ENCODE measurements at regions not wholly inside any gene's neighbourhood (a gene's known extent, or its start where the extent isn't known, plus 50 kb on each side); places are given as distances from the start of the nearest gene placed in this dataset.

- WGBS, 2 donors: 54 to 71% methylated on average over 16 of the region's 16 CpGs
- H3K4me3 ChIP-seq: no peak overlapping the region
- TF ChIP-seq POLR2A (IDR thresholded peaks at IDR 0.05) (no peak), POLR2AphosphoS5 (IDR thresholded peaks at IDR 0.05) (no peak), EP300 (IDR thresholded peaks at IDR 0.05) (no peak), CTCF (IDR thresholded peaks at IDR 0.05) (no peak)
- no peak for DNase-seq
- H3K36me3 ChIP-seq: no peaks in the 10 kb centered on the region
- no peaks in the 10 kb centered on the region for H3K27me3 ChIP-seq
- H3K4me1 ChIP-seq: no peaks in the 10 kb centered on the region
- no peak overlapping the region for H3K27ac ChIP-seq
- no peaks in the 10 kb centered on the region for H3K9me3 ChIP-seq
- intact Hi-C loops (cut with DNase I): no loop called here
Measured at GRCh38 chr2:16774980-16775898, 109.6 kb upstream of the CYRIA start.

GRCh38 chr2:16774091-16774490 lies 108.5 kb upstream of the CYRIA start:
- Histone ChIP-seq H3K27ac (no peak overlapping the region), H3K27me3 (no peaks in the 10 kb centered on the region), H3K4me3 (no peak overlapping the region), H3K9me3 (no peaks in the 10 kb centered on the region), H3K4me1 (no peaks in the 10 kb centered on the region), H3K36me3 (no peaks in the 10 kb centered on the region)
- 77 to 84% methylated on average over 2 of the region's 2 CpGs for WGBS, 2 donors
- intact Hi-C loops (cut with DNase I): no loop called here
- TF ChIP-seq CTCF (IDR thresholded peaks at IDR 0.05): no peak
- no peak for TF ChIP-seq POLR2A (IDR thresholded peaks at IDR 0.05)
- TF ChIP-seq EP300 (IDR thresholded peaks at IDR 0.05): no peak
- no peak for TF ChIP-seq POLR2AphosphoS5 (IDR thresholded peaks at IDR 0.05)
- no peak for DNase-seq

- Histone ChIP-seq H3K9me3 (no peaks in the 10 kb centered on the region), H3K27me3 (no peaks in the 10 kb centered on the region), H3K36me3 (no peaks in the 10 kb centered on the region), H3K4me3 (no peak overlapping the region), H3K27ac (no peak overlapping the region), H3K4me1 (no peaks in the 10 kb centered on the region)
- TF ChIP-seq EP300 (IDR thresholded peaks at IDR 0.05) (no peak), CTCF (IDR thresholded peaks at IDR 0.05) (peak in 1 of 4 experiments; percentile 28)
- no peak for DNase-seq
- intact Hi-C loops (cut with DNase I): no loop called here
- 22 to 23% methylated on average over 8 of the region's 8 CpGs for WGBS, 2 donors
Measured at GRCh38 chr2:16773080-16773713, 107.6 kb upstream of the CYRIA start.

GRCh38 chr2:16767789-16768476 lies 102.3 kb upstream of the CYRIA start:
- Histone ChIP-seq H3K4me3 (no peak overlapping the region), H3K36me3 (no peaks in the 10 kb centered on the region), H3K27ac (no peak overlapping the region), H3K4me1 (no peaks in the 10 kb centered on the region), H3K9me3 (no peaks in the 10 kb centered on the region), H3K27me3 (no peaks in the 10 kb centered on the region)
- 67 to 73% methylated on average over 3 of the region's 3 CpGs for WGBS, 2 donors
- intact Hi-C loops (cut with DNase I): no loop called here
- DNase-seq: no peak
- no peak for TF ChIP-seq CTCF (IDR thresholded peaks at IDR 0.05)
- no peak for TF ChIP-seq EP300 (IDR thresholded peaks at IDR 0.05)
- no peak for TF ChIP-seq POLR2AphosphoS5 (IDR thresholded peaks at IDR 0.05)
- TF ChIP-seq POLR2A (IDR thresholded peaks at IDR 0.05): no peak

Data from sigmoid colon (tissue), 6 donors.